ENCODE measurements at regions not wholly inside any gene's neighbourhood (a gene's known extent, or its start where the extent isn't known, plus 50 kb on each side); places are given as distances from the start of the nearest gene placed in this dataset.

- no peak for TF ChIP-seq FOXK1 (CRISPR knock-in tag; IDR thresholded peaks at IDR 0.05)
- no peak for TF ChIP-seq PREB (CRISPR knock-in tag; IDR thresholded peaks at IDR 0.05; ENCODE audit: borderline replicate concordance)
- TF ChIP-seq, protein P1, sequence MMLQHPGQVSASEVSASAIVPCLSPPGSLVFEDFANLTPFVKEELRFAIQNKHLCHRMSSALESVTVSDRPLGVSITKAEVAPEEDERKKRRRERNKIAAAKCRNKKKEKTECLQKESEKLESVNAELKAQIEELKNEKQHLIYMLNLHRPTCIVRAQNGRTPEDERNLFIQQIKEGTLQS (CRISPR knock-in tag; conservative IDR thresholded peaks at IDR 0.05): no peak
- no peak for TF ChIP-seq IRF2 (CRISPR knock-in tag; IDR thresholded peaks at IDR 0.05; ENCODE audit: borderline replicate concordance, low read depth)
- no peak for TF ChIP-seq GTF2I (CRISPR knock-in tag; conservative IDR thresholded peaks at IDR 0.05)
- TF ChIP-seq NR3C1 (CRISPR knock-in tag; conservative IDR thresholded peaks at IDR 0.05; ENCODE audit: low read depth): no peak
- no peak for TF ChIP-seq AR (CRISPR knock-in tag; IDR thresholded peaks at IDR 0.05)
- TF ChIP-seq MYBL2 (CRISPR knock-in tag; IDR thresholded peaks at IDR 0.05): no peak
These were observed 356.6 kb downstream of the PREX1 start (continued) for GRCh38 chr20:48471176-48471575.

GRCh38 chr20:48470141-48470540 is 357.7 kb downstream of the PREX1 start:
- Mint-ChIP-seq H3K4me1 (0 out of 2 replicates have a peak, but pooled peaks cover 3% of the 10 kb centered on the region), H3K27ac (no peak overlapping the region), H3K9me3 (peaks cover 32% of the 10 kb centered on the region), H3K27me3 (ENCODE audit: low read depth) (no peaks in the 10 kb centered on the region), H3K36me3 (peaks cover 5% of the 10 kb centered on the region), H3K4me3 (no peak overlapping the region)
- DNase-seq (ENCODE audit: low spot score) (no peak), ATAC-seq (no peak)
- TF ChIP-seq KAT7 (CRISPR knock-in tag; IDR thresholded peaks at IDR 0.05; ENCODE audit: borderline replicate concordance) (no peak), ZNF416 (CRISPR knock-in tag; IDR thresholded peaks at IDR 0.05) (no peak), GABPB1 (CRISPR knock-in tag; IDR thresholded peaks at IDR 0.05) (no peak), ETV6 (CRISPR knock-in tag; IDR thresholded peaks at IDR 0.05) (no peak), ZNF232 (CRISPR knock-in tag; IDR thresholded peaks at IDR 0.05) (no peak), EMX1 (CRISPR knock-in tag; IDR thresholded peaks at IDR 0.05) (no peak), RELA (CRISPR knock-in tag; IDR thresholded peaks at IDR 0.05; ENCODE audit: borderline replicate concordance) (no peak), ZNF219 (CRISPR knock-in tag; IDR thresholded peaks at IDR 0.05; ENCODE audit: borderline replicate concordance) (no peak), SP1 (CRISPR knock-in tag; conservative IDR thresholded peaks at IDR 0.05) (no peak), ZNF263 (CRISPR knock-in tag; IDR thresholded peaks at IDR 0.05; ENCODE audit: low read depth) (no peak), CREM (CRISPR knock-in tag; IDR thresholded peaks at IDR 0.05) (no peak), TCF7 (CRISPR knock-in tag; IDR thresholded peaks at IDR 0.05; ENCODE audit: low read depth) (no peak)
- TF ChIP-seq, protein P2, sequence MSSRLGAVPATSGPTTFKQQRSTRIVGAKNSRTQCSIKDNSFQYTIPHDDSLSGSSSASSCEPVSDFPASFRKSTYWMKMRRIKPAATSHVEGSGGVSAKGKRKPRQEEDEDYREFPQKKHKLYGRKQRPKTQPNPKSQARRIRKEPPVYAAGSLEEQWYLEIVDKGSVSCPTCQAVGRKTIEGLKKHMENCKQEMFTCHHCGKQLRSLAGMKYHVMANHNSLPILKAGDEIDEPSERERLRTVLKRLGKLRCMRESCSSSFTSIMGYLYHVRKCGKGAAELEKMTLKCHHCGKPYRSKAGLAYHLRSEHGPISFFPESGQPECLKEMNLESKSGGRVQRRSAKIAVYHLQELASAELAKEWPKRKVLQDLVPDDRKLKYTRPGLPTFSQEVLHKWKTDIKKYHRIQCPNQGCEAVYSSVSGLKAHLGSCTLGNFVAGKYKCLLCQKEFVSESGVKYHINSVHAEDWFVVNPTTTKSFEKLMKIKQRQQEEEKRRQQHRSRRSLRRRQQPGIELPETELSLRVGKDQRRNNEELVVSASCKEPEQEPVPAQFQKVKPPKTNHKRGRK (CRISPR knock-in tag; IDR thresholded peaks at IDR 0.05; ENCODE audit: borderline replicate concordance): no peak
- POLR2A ChIA-PET: no interaction called here
- CTCF ChIA-PET: no interaction called here

- H3K4me1 Mint-ChIP-seq: 0 out of 2 replicates have a peak, but pooled peaks cover 3% of the 10 kb centered on the region
- H3K27ac Mint-ChIP-seq: no peak overlapping the region
- ATAC-seq (no peak), DNase-seq (ENCODE audit: low spot score) (no peak)
- peaks cover 32% of the 10 kb centered on the region for H3K9me3 Mint-ChIP-seq
- CTCF ChIA-PET: no interaction called here
- POLR2A ChIA-PET: no interaction called here
- H3K36me3 Mint-ChIP-seq: peaks cover 5% of the 10 kb centered on the region
- H3K27me3 Mint-ChIP-seq (ENCODE audit: low read depth): no peaks in the 10 kb centered on the region
- no peak overlapping the region for H3K4me3 Mint-ChIP-seq
- TF ChIP-seq ZNF219 (CRISPR knock-in tag; IDR thresholded peaks at IDR 0.05; ENCODE audit: borderline replicate concordance) (no peak), USF1 (CRISPR knock-in tag; IDR thresholded peaks at IDR 0.05) (no peak), ETV6 (CRISPR knock-in tag; IDR thresholded peaks at IDR 0.05) (no peak), SMAD3 (CRISPR knock-in tag; IDR thresholded peaks at IDR 0.05; ENCODE audit: borderline replicate concordance) (no peak), MLX (CRISPR knock-in tag; IDR thresholded peaks at IDR 0.05) (no peak)
- TF ChIP-seq, protein P3, sequence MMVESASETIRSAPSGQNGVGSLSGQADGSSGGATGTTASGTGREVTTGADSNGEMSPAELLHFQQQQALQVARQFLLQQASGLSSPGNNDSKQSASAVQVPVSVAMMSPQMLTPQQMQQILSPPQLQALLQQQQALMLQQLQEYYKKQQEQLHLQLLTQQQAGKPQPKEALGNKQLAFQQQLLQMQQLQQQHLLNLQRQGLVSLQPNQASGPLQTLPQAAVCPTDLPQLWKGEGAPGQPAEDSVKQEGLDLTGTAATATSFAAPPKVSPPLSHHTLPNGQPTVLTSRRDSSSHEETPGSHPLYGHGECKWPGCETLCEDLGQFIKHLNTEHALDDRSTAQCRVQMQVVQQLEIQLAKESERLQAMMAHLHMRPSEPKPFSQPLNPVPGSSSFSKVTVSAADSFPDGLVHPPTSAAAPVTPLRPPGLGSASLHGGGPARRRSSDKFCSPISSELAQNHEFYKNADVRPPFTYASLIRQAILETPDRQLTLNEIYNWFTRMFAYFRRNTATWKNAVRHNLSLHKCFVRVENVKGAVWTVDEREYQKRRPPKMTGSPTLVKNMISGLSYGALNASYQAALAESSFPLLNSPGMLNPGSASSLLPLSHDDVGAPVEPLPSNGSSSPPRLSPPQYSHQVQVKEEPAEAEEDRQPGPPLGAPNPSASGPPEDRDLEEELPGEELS (CRISPR knock-in tag; IDR thresholded peaks at IDR 0.05): no peak
These were observed 358.8 kb downstream of the PREX1 start for GRCh38 chr20:48469026-48469425.
